HL-60/S4 treated with retinoic acid at 250 ng/mL for 4 days and 3 days (cell line): ENCODE measurements at regions not wholly inside any gene's neighbourhood (a gene's known extent, or its start where the extent isn't known, plus 50 kb on each side); places are given as distances from the start of the nearest gene placed in this dataset.
"Not testable (repeated sequence)": the region's sequence is repeated elsewhere in the genome, so short reads cannot be mapped to it uniquely, and the experiment has no call there.

Experiments
- in situ Hi-C: fragments of 300-500 bp; cut with MboI; formaldehyde crosslinking; loops from 2 replicates; pipeline ENCODE4 v1.7.0; 2022; ENCODE audit warnings: low sequenced_read_pairs

DNA sequence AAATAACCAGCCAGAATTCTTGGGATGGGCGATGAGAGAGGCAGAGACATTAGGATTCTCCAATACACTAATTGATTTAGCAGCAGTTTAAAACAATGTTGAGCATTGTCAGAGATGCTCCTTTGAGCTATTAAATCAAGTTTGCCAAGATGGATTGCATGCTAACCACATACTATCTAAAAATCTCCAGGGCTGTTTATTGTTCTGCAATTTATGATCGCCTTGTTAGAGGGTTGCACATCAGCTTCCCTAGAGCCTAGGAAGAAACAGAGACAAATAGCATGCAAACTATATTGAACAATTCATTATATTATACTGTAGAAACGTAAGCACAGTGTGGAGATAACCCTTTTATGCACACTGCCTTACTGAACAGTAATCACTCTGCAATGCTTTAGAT, 599.9 kb downstream of the SOX5 start:
- in situ Hi-C loops = no loop called here

DNA sequence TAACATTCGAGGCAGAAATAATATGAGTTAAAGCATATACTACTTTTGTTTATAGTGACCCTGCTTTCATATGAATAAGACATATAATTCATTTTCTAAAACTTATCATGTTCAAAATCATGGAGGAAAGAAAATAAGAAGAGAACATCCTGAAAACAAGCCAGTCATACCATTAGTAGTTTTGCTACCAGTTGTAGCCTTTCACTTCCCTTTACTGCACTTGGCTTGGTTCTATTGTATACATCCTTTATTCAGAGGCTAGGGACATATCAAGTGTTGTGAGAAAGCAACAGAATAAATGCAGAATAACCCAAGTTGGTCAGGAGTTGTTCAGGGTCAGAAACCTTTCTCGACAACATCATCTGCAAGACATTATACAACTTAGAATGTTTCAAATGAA, 598.7 kb downstream of the SOX5 start:
- in situ Hi-C loops = no loop called here

DNA sequence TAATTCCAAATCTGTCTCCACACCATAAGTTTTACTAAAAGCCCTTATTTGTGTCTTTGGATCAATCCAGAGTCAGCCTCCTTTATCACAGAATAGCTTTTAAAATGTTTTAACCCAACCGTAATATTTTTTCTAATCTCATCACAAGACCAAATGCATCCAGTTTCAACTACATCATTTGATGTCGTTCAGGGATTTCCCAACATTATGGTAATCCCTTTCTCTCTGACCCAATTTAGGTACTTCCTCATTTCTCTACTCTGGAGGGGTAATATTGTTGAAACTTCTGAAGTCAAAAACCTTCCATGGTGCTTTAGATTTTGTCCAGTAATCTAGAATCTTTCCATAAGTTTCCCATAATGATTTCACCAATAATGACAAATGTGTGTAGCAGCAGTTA, 596.8 kb downstream of the SOX5 start:
- in situ Hi-C loops = no loop called here

DNA sequence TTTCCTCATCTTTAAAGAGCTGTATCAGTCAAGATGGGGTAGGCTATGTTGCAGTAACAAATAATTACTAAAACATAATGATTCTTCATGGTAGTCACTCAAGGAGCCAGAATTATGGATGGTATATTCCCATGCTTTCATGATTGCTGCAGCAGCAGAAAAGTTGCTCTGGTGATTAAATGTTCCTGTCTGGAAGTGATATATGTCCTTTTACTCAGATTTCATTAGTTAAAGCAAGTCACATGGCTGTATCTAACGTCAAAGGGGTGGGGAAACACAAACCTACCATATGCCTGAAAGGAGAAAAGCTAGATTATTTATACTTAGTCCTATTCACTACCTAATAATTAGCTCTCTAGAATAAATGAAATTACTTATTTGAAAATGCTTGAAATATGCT, 594.7 kb downstream of the SOX5 start:
- in situ Hi-C loops = no loop called here

DNA sequence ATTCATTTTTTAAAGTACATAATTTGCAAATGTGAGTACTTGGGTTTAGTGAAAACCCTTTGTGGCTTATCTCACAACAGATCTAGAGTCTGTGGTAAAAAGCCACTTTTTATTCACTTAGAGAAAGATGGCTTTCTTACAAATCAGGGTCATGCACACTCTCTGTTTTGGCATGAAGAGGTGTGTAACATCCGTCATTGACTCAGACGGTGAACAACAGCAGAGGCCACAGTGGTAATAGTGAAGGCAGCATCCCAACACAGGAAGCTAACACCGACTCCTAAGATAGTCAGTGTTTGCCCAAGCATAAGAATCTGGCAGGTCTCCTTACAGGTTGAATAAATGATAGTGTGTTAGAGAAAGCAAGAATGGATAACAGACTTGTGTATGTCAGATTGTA, 593.0 kb downstream of the SOX5 start:
- in situ Hi-C loops = no loop called here

DNA sequence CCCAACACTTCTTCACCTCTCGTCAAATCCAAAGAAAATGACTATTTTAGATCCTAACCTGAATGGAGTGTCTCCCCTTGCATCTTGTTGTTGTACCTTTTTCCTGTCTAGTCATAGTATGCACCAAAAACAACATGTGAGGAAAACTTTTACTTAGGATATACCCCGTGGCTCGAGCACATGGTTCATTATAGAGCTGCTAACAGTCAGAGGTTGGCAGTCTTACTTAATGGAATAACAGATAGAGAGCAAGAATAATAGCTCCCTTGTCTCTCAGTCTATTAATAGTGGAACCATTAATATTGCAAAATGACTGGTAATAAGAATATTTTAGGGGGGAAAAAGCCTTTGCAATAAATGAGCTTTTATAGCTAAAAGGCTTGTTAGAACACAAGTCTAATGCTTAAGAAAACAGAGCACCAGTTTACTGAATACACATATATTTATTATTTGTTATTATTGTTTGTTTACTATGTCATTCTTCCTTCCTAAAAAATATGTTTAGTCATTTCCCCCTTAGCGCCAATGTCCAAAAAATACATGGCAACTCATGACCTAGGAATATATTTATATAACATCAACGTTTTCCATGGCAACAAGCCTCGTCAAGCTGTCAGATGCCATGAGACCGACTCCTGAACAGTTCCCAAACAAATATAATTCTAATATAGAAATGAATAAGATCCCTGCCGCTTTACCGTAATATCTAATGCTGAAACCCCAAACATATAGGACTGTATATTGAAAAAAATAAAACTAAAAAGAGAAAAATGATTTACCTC, 592.4 kb downstream of the SOX5 start:
- in situ Hi-C loops = no loop called here

DNA sequence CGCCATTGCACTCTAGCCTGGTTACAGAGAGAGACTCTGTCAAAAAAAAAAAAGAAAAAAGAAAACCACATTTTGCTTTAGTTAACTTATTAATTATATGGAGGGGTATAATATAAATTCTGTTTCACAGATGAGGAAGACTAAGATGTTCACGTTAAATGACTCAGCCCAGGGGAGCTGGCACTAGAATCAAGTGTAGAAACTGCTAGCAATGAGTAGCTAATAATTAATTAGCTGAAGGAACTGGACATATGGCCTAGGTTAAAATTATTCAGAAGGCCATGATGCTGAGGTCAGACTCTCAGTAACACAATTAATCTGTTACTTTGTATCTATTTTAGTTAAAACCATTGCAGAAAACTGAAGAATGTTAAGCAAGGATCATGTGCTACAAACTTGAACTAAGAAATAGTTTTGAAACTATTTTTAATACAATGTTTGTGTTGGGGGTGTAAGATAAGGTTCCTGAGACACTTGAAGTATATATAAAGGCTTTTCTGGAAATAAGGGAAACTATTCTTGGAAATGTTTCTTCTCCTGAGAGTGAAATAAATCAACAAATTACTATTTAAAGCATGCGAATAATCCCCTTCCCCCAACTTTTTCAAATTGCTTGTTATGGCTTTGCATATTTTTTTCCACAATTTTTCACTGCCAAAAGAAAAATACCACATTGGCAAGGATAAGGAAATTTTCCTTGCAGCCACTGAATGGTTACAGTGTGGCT, 589.3 kb downstream of the SOX5 start:
- in situ Hi-C loops = no loop called here

DNA sequence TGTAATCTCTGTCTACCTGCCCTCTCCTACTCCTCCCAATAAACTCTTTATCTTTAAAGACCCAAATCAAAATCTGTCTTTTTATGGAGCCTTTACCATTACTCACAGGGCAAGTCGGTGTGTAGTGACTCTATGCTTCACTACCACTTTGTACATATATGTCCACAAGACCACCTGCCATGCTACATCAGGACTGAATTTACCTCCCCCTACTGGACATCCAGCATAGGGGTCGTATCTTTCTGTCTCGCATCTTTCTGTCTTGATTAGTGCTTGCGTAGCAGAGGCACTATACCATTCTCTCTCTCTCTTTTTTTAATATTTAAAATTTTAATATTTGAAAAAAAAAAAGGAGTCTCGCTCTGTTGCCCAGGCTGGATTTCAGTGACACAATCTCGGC, 587.5 kb downstream of the SOX5 start:
- in situ Hi-C loops = no loop called here

DNA sequence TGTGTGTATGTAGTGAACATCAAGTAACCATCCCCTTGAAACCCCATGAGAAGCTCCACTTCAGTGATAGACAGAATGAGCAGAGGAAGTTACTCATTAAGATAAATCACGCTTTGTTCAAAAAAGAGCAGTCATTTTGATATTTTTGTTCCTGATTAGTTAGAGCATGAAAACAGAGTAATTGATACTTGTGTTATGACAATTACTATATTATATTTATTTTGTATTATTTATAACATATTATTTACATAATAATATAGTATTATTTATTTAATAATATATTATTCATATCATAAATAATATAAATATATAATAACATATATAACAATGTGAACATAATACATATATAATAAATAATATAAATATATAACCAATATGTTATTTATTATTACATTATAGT, 580.9 kb downstream of the SOX5 start:
- in situ Hi-C loops = no loop called here

DNA sequence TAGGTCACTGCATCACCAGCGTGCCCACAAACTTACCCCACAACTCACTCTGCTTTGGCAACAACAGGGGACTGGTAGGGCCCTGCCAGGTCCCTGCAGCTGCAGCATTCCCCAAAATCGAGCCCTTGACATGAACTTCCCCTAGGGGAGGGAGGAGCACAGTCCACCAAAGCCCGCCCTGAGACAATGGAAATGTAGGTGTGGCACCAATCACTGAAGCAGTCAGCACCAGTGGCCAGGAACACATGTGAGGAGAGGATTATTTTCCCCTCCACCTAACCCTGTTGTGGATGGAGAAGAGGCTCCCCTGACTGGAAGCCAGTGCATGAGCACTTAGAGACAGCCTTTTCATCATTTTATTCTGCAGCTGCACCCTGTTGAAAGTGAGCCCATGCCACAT, 573.8 kb downstream of the SOX5 start:
- in situ Hi-C loops = no loop called here

DNA sequence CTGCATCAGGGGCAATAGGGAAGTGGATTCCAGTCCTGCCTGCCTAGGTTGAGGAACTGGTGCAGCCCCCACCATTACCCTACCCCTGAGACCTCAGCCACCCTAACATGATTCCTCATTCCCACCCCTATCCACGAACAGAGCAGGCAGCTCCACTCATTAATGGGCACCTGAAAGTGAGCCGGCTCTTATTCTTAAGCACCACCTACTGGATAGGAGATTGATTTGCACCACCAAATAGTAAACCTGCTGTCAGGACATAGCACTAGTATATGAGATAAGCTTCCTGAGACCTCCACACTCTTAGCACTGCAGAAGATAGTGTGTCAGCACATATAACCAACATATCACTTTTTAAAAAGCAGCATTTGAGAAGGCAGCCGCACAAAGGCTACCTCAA, 573.2 kb downstream of the SOX5 start:
- in situ Hi-C loops = no loop called here

DNA sequence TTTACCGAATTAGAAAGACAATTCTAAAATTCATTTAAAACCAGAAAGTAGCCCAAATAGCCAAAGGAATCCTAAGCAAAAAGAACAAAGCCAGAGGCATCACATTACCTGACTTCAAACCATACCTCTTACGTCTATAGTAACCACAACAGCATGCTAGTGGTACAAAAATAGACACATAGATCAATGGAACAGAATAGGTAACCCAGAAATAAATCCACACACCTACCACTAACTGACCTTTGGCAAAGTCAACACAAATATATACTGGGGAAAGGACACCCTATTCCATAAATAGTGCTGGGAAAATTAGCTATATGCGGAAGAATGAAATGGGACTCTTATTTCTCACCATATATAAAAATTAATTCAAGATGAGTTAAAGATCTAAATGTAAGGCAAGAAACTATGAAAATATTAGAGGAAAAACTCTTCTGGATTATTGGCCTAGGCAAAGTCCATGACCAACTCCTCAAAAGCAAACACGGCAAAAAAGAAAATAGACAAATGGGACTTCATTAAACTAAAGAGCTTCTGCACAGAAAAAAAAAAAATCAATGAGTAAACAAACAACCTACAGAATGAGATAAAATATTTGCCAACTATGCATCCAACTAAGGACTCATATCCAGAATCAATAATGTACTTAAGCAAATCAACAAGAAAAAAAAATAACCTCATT, 568.9 kb downstream of the SOX5 start:
- in situ Hi-C loops = no loop called here

DNA sequence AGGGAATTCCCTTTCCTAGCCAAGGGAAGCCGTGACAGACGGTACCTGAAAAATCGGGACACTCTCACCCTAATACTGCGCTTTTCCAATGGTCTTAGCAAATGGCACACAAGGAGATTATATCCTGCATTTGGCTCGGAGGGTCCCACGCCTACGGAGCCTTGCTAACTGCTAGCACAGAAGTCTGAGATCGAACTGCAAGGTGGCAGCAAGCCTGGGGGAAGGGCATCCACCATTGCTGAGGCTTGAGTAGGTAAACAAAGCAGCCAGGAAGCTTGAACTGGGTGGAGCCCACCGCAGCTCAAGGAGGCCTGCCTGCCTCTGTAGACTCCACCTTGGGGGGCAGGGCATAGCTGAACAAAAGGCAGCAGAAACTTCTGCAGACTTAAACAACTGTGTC, 560.6 kb downstream of the SOX5 start:
- in situ Hi-C loops = not testable (repeated sequence)

DNA sequence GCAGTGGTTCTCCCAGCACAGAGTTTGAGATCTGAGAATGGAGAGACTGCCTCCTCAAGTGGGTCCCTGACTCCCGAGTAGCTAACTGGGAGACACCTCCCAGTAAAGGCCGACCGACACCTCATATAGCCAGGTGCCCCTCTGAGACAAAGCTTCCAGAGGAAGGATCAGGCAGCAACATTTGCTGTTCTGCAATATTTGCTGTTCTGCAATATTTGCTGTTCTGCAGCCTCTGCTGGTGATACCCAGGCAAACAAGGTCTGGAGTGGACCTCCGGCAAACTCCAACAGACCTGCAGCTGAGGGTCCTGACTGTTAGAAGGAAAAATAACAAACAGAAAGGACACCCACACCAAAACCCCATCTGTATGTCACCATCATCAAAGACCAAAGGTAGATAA, 560.2 kb downstream of the SOX5 start:
- in situ Hi-C loops = not testable (repeated sequence)

DNA sequence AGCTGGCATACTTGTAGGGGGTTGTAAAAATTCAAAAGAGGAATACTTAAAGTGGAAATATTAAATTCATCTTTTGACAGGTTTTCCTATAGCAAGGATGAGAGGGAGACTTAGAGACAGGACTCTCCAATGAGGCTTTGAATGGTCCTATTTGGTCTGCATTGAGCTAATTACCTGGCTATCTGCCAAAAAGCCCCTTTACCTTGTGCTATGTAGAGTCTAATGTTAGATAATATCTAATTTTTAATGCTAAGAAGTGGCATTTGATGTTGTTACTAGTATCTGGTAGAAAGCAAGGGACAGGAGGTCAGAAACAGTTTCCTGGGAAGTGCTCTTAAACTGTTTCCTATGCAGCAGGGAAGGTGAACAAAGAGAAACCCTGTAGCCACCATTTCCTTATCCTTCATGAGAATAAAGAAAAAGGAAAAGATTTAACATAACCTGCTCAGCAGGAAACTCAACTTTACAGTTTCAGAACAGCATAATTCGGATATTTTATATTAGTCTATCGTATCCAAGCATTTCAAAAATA, 550.0 kb downstream of the SOX5 start:
- in situ Hi-C loops = no loop called here

DNA sequence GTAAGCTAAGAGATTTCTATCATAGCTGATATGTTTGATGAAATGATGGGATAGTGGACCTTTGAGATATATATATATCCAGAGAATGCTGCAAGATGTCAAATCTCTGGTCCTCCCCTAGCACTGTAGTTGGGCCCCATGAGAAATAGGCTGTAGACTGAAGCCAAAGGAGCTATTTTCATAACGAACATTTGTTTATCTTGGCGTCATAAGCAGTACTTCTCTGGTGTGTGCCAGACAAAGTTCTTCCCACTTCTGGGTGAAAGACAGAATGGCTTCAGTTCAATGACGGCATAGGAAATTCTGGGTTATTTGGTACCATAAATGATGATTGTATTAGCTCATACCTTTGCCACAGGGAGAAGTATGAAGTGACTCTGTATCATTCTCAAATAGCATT, 534.3 kb downstream of the SOX5 start:
- in situ Hi-C loops = no loop called here

DNA sequence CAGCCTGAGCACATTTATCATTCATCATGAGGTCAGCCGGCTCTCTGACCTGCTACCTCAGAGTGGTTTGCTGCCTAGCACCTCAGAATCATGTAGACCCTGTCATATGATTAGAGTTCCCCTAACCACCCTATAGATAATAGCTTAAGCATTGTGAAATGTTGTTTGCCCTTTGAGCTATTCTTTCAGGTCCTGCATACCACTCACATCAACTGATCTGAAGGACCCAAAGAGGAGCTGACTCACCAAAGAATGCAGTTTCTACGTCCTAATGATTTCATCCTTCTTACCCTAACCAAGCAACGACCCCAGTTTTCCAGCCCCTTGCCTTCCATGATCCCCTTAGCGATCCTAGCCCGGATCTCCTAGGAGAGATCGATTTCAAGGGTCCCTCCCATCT, 527.9 kb downstream of the SOX5 start:
- in situ Hi-C loops = no loop called here

DNA sequence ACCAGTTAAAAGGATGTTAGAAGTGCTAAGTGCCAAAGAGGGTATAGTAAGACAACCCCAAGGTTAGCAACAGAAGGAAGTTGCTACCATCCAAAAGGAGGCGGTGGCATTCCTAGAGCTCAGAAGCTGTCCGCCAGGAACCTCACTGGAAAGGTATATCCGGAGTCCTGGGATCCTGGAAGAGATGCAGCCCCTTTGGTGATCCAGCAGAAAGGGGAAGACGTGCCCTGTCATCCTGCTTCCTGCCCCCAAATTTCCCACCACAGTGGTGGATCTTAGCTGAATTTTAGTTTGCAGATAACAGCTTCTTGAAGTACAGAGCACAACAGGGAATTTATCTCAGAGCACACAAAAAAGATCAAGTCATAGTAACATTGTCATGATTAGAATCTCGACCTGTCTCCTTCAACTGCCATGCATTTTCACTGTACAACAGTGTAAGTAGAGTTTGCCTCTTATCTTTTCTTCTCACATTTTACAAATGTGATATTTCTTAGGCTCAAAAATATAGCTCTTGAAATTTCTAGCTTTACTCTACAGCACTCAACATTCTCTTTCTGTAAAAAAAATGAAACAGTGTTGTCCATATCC, 526.3 kb downstream of the SOX5 start:
- in situ Hi-C loops = no loop called here

DNA sequence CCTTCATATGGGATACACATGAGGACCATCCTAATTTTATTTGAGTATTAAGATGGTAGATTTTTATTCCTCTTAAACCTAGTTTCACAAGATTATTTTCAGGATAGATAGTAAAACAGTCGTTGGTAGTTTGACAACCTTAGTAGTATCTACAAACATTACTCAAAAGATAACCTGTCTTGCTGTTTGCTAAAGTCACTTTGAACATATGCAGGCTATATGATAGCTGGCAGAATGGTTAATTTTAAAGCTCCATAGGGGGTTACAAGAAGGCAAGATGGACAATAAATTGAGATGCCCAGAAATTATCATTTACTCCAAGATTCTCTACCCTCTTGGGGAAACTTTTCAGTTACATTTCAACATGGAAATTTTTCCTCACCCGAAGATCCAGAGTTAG, 525.7 kb downstream of the SOX5 start:
- in situ Hi-C loops = no loop called here

DNA sequence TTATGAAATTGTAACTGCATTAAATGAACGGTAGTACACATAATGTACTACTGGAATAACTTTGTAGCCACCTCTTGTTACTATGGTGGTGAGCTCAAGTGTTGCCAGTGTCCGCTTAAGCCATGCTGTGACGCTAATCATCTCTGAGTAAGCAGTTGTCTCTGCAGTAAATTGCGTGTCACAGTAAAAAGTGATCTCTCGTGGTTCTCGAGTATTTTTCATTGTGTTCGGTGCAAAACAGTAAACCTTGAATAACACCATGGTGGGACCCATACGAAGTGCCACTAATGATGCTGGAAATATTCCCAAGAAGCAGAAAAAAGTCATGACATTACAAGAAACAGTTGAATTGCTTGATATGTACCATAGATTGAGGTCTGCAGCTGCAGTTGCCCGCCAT, 524.8 kb downstream of the SOX5 start:
- in situ Hi-C loops = no loop called here

DNA sequence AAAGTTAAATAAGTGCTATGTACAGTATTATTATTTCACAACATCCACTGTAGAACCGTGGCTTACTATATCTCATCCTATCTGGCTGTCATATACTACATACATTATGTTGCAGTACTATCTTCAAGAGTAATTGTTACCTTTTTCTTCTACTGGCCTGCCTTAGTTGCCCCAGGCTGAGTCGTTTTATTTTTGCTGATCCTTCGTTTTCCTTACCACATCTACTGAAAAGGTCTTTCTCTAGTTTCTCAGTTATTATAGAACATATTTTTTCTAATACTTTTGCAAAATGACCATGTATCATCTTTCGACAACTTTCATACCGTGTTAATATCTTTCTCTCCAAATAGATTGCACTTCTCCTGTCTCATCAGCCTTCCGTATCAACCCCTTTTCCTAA, 523.1 kb downstream of the SOX5 start:
- in situ Hi-C loops = no loop called here
